ENCODE measurements at regions not wholly inside any gene's neighbourhood (a gene's known extent, or its start where the extent isn't known, plus 50 kb on each side); places are given as distances from the start of the nearest gene placed in this dataset.

GRCh38 chr5:124309241-124309980, 437.0 kb downstream of the ZNF608 start:
- no peak for TF ChIP-seq ZNF146 (CRISPR knock-in tag; IDR thresholded peaks at IDR 0.05; ENCODE audit: unreplicated experiment)
- no peak for TF ChIP-seq PRPF4 (IDR thresholded peaks at IDR 0.05; ENCODE audit: insufficient read depth, low read depth, low read length, poor library complexity, severe bottlenecking)

All from K562 (cell line).